ENCODE measurements at regions not wholly inside any gene's neighbourhood (a gene's known extent, or its start where the extent isn't known, plus 50 kb on each side); places are given as distances from the start of the nearest gene placed in this dataset.

- Histone ChIP-seq H3K36me3 (ENCODE audit: control insufficient read depth in 4 of 4, insufficient read depth in 4 of 4, low read length in 4 of 4) (no peaks in the 10 kb centered on the region), H3K27me3 (ENCODE audit: control insufficient read depth in 3 of 3, insufficient read depth in 3 of 3, low read length in 2 of 3) (no peaks in the 10 kb centered on the region), H3K9me3 (ENCODE audit: control insufficient read depth in 4 of 4, insufficient read depth in 3 of 4, low read length in 3 of 4) (no peaks in the 10 kb centered on the region), H3K9ac (ENCODE audit: insufficient read depth in 1 of 2, low read length in 2 of 2) (no peak overlapping the region), H3K4me3 (no peak overlapping the region), H3K4me1 (ENCODE audit: control insufficient read depth in 5 of 5, insufficient read depth in 5 of 5, low read length in 5 of 5) (no peaks in the 10 kb centered on the region), H3K27ac (ENCODE audit: low read depth in 1 of 2, low read length in 1 of 2) (no peak overlapping the region)
- TF ChIP-seq CTCF (IDR thresholded peaks at IDR 0.05; ENCODE audit: control extremely low read depth, extremely low read depth): no peak
- no peak for ATAC-seq (ENCODE audit: insufficient read depth, low FRiP score)
- WGBS, 2 donors: 93% methylated on average over 4 of the region's 4 CpGs
- no peak for DNase-seq
Measured at GRCh38 chr9:87213948-87214347, 266.6 kb upstream of the GAS1 start.

- ATAC-seq (ENCODE audit: insufficient read depth, low FRiP score) (no peak), DNase-seq (no peak)
- no peaks in the 10 kb centered on the region for H3K4me1 ChIP-seq (ENCODE audit: control insufficient read depth in 5 of 5, insufficient read depth in 5 of 5, low read length in 5 of 5)
- H3K36me3 ChIP-seq (ENCODE audit: control insufficient read depth in 4 of 4, insufficient read depth in 4 of 4, low read length in 4 of 4): no peaks in the 10 kb centered on the region
- WGBS, 2 donors: 90 to 94% methylated on average over 3 of the region's 3 CpGs
- no peaks in the 10 kb centered on the region for H3K27me3 ChIP-seq (ENCODE audit: control insufficient read depth in 3 of 3, insufficient read depth in 3 of 3, low read length in 2 of 3)
- H3K4me3 ChIP-seq: no peak overlapping the region
- no peak overlapping the region for H3K9ac ChIP-seq (ENCODE audit: insufficient read depth in 1 of 2, low read length in 2 of 2)
- no peak overlapping the region for H3K27ac ChIP-seq (ENCODE audit: low read depth in 1 of 2, low read length in 1 of 2)
- no peak for TF ChIP-seq CTCF (IDR thresholded peaks at IDR 0.05; ENCODE audit: control extremely low read depth, extremely low read depth)
- H3K9me3 ChIP-seq (ENCODE audit: control insufficient read depth in 4 of 4, insufficient read depth in 3 of 4, low read length in 3 of 4): no peaks in the 10 kb centered on the region
Measured at GRCh38 chr9:87214991-87215390, 267.7 kb upstream of the GAS1 start.

- no peak overlapping the region for H3K27ac ChIP-seq (ENCODE audit: low read depth in 1 of 2, low read length in 1 of 2)
- no peak overlapping the region for H3K4me3 ChIP-seq
- H3K4me1 ChIP-seq (ENCODE audit: control insufficient read depth in 5 of 5, insufficient read depth in 5 of 5, low read length in 5 of 5): no peaks in the 10 kb centered on the region
- no peak for TF ChIP-seq CTCF (IDR thresholded peaks at IDR 0.05; ENCODE audit: control extremely low read depth, extremely low read depth)
- no peaks in the 10 kb centered on the region for H3K36me3 ChIP-seq (ENCODE audit: control insufficient read depth in 4 of 4, insufficient read depth in 4 of 4, low read length in 4 of 4)
- H3K27me3 ChIP-seq (ENCODE audit: control insufficient read depth in 3 of 3, insufficient read depth in 3 of 3, low read length in 2 of 3): no peaks in the 10 kb centered on the region
- H3K9ac ChIP-seq (ENCODE audit: insufficient read depth in 1 of 2, low read length in 2 of 2): no peak overlapping the region
- no peak for DNase-seq
- WGBS, 2 donors: 76 to 95% methylated on average over 4 of the region's 4 CpGs
- no peak for ATAC-seq (ENCODE audit: insufficient read depth, low FRiP score)
- no peaks in the 10 kb centered on the region for H3K9me3 ChIP-seq (ENCODE audit: control insufficient read depth in 4 of 4, insufficient read depth in 3 of 4, low read length in 3 of 4)
Measured at GRCh38 chr9:87216036-87216435, 268.7 kb upstream of the GAS1 start.

GRCh38 chr9:87216897-87217455 lies 269.7 kb upstream of the GAS1 start:
- H3K27ac ChIP-seq (ENCODE audit: low read depth in 1 of 2, low read length in 1 of 2): no peak overlapping the region
- 80 to 90% methylated on average over 5 of the region's 5 CpGs for WGBS, 2 donors
- no peaks in the 10 kb centered on the region for H3K36me3 ChIP-seq (ENCODE audit: control insufficient read depth in 4 of 4, insufficient read depth in 4 of 4, low read length in 4 of 4)
- H3K9ac ChIP-seq (ENCODE audit: insufficient read depth in 1 of 2, low read length in 2 of 2): no peak overlapping the region
- DNase-seq (no peak), ATAC-seq (ENCODE audit: insufficient read depth, low FRiP score) (no peak)
- no peaks in the 10 kb centered on the region for H3K9me3 ChIP-seq (ENCODE audit: control insufficient read depth in 4 of 4, insufficient read depth in 3 of 4, low read length in 3 of 4)
- H3K4me1 ChIP-seq (ENCODE audit: control insufficient read depth in 5 of 5, insufficient read depth in 5 of 5, low read length in 5 of 5): no peaks in the 10 kb centered on the region
- H3K4me3 ChIP-seq: no peak overlapping the region
- no peaks in the 10 kb centered on the region for H3K27me3 ChIP-seq (ENCODE audit: control insufficient read depth in 3 of 3, insufficient read depth in 3 of 3, low read length in 2 of 3)
- no peak for TF ChIP-seq CTCF (IDR thresholded peaks at IDR 0.05; ENCODE audit: control extremely low read depth, extremely low read depth)

Measured in lung (tissue), 11 donors.